Suprapubic skin (tissue), 4 donors: ENCODE measurements at regions not wholly inside any gene's neighbourhood (a gene's known extent, or its start where the extent isn't known, plus 50 kb on each side); places are given as distances from the start of the nearest gene placed in this dataset.

ENCODE experiments used
- EP300 ChIP-seq: sonication (generic); formaldehyde crosslinking; IDR thresholded peaks from one replicate; pipeline ENCODE4 v1.6.1; 2017; ENCODE audit warnings: antibody characterized with exemption
- POLR2A ChIP-seq, 2 donors: fragments of 450-650 bp; IDR thresholded peaks; one replicate each; pipeline ENCODE4 v1.6.1; 2017; ENCODE audit warnings: antibody characterized with exemption in 2 of 2, mild to moderate bottlenecking in 2 of 2, moderate library complexity in 2 of 2
- POLR2AphosphoS5 ChIP-seq, 3 donors: sonication (generic); formaldehyde crosslinking; IDR thresholded peaks; one replicate each; pipeline ENCODE4 v1.6.1; 2017; ENCODE audit warnings: antibody characterized with exemption in 3 of 3
- TF ChIP-seq, protein P1 (sequence below), 2 donors: fragments of 200-600 bp in 1 of 2; fragments of 450-650 bp in 1 of 2; sonication (generic) in 1 of 2; IDR thresholded peaks; one replicate each; pipeline ENCODE4 v1.5.1; 2016 to 2019; ENCODE audit warnings: antibody characterized with exemption in 2 of 2, mild to moderate bottlenecking in 1 of 2, moderate library complexity in 1 of 2

GRCh38 chr16:17945080-17945601, 391.4 kb downstream of the NPIPA8 start:
- TF ChIP-seq, protein P1, sequence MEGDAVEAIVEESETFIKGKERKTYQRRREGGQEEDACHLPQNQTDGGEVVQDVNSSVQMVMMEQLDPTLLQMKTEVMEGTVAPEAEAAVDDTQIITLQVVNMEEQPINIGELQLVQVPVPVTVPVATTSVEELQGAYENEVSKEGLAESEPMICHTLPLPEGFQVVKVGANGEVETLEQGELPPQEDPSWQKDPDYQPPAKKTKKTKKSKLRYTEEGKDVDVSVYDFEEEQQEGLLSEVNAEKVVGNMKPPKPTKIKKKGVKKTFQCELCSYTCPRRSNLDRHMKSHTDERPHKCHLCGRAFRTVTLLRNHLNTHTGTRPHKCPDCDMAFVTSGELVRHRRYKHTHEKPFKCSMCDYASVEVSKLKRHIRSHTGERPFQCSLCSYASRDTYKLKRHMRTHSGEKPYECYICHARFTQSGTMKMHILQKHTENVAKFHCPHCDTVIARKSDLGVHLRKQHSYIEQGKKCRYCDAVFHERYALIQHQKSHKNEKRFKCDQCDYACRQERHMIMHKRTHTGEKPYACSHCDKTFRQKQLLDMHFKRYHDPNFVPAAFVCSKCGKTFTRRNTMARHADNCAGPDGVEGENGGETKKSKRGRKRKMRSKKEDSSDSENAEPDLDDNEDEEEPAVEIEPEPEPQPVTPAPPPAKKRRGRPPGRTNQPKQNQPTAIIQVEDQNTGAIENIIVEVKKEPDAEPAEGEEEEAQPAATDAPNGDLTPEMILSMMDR (IDR thresholded peaks at IDR 0.05): no peak
- TF ChIP-seq EP300: no peak
- TF ChIP-seq POLR2AphosphoS5 (IDR thresholded peaks at IDR 0.05): no peak
- TF ChIP-seq POLR2A (IDR thresholded peaks at IDR 0.05): no peak
